Nucleus accumbens (tissue), 56 donors: ENCODE measurements at regions not wholly inside any gene's neighbourhood (a gene's known extent, or its start where the extent isn't known, plus 50 kb on each side); places are given as distances from the start of the nearest gene placed in this dataset.

Experiments used
- DNase-seq, 56 donors: peaks; one replicate each; lab custom pipeline; 2025; lab: John Stamatoyannopoulos, UW

DNA sequence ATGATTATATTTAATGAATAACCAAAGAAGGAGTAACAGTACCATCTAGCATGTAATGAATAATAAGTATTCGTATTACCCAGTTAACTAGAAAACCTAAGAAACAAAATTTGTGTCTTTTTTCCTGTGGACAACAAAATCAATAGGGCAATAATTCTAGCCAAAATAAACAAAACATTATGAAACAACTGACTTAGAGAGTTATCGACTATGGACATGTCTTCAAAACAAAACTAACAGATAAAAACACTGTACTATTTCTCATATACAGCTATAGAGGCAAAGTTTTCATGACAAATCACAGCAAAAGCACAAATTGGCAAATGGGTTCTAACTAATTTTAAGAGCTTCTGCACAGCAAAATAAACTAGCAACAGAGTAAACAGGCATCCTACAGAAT lies 224.1 kb downstream of the ALX1 start:
- no peak for DNase-seq

DNA sequence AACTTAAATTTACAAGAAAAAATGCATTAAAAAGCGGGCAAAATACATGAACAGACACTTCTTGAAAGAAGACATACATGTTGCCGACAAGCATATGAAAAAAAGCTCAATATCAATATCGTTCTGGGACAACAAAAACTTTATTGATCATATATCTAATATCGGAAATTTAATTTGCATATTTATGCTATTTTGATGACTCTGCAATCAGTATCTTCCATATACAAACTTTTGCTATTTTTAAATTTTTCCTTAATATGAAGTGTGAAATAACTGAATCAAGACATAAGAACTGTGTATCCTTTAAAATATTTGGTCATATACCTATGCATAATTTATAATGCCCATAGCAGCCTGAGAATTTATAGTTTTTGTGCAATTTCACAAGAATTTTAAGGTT lies 224.6 kb downstream of the ALX1 start:
- DNase-seq, result no peak

DNA sequence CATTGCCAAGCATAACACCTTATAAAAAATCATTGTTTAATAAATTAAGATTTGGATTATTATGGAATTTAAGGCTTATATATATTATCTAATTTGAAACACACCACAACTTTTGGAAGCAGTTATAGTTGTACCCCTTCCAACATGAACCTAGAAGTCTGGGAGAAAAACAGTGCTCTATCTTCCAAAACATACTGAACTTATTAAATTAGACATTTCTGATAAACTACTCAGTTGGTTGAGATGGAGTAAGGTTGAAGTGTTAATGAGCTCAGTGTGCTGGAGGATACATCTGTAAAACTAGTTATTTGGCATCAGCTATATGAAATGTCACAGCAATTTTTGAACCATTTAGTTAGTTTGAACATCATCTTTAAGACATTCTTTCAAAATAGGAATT lies 227.4 kb downstream of the ALX1 start:
- no peak for DNase-seq

DNA sequence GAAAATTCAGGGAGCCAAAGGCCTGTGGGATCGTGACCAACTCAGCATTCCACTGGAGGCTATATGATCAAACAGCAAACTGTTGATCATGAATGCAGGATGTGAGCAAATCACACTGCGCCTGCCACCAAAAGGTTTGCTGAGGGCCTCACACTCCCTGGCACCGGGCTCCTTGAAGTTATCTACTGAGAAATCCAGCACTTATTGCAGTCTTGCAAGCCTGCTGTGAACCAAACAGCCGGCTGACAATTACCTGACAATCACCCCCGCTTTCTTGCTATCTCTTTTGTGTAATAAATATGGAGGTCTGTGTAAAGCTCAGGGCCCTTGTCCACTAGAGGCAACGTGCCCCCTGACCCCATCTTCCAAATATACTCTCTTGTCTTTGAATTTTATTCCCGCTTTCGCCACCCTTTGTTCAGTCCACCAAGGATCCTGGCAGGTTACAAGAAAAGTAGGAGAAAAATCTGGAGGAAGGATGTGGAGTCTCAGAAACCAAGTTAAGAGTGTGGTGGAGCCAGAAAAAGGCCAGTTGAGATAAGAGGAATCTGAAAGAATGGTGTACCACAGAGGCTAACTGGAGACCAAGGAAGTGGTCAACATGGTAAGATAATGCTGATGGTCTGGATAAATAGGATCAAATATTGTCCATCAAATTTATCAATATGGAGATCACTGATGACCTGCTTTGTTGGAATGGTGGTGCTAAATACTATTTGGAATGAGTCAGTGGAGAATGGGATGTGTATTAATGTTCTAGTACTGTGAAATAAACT lies 229.2 kb downstream of the ALX1 start:
- DNase-seq, result no peak

DNA sequence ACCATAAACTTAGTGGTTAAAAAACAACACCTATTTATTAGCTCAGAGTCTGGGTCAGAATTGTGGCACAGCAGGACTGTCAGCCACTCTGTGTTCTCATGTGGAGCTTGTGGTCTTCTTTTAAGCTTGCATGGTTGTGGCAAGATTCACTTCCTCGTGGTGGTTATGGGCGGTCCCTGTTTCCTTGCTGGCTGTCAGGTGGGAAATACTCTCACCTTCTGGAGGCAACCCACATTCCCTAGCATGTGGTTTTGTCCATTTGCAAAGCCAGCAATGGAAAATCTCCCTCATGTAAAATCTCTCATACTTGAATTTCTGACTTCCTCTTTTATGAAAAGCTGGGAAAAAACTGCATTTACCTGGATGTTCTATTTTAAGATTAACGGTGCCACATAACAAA lies 229.8 kb downstream of the ALX1 start:
- no peak for DNase-seq

DNA sequence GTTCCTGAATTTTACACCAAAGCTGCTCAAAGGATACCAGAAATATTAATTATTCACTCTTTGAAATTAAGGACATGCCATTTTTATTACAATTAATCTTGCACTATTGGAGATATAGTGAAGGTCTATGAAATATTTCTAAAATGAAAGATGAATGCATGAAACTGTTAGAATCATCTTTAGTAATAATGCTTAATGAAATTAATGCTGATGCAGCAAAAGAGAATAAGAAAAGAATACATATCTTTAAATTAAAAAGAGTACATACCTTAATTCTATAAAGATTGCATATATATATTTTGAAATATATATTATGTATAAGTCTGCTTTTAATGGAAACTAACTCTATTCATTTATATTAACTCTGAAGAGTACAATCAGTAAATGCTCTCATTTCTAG lies 236.0 kb downstream of the ALX1 start:
- DNase-seq, result no peak

DNA sequence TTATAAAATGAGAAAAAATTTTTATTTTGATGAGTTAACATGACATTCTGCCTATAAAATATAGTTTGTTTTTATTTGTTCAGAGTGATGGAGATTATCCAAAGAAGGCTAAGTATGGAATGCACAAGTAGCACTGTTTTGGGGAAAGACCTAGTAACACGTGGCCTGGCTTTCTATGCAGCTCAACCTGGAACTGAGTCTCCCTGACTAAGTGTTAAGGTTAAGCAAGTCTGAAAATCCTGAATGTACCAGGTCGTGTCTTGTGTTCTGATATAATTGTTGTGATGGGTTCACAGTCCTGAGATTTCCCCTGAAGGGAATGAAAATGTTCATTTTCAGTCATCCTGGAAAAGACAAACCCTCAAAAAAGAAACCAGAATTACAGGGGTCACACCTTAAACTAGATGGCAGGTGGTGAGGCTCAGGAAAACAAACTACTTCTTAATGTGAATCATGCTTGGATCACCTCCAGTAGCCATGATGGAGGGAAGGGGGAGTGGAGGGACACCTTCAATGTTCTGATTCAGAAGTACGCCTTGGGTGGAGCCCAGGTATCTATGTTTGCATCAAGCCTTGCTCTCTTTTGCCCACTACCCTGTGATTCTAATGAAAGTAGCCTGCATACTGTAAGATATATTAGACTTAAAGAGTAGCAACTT lies 236.8 kb downstream of the ALX1 start:
- no peak for DNase-seq

DNA sequence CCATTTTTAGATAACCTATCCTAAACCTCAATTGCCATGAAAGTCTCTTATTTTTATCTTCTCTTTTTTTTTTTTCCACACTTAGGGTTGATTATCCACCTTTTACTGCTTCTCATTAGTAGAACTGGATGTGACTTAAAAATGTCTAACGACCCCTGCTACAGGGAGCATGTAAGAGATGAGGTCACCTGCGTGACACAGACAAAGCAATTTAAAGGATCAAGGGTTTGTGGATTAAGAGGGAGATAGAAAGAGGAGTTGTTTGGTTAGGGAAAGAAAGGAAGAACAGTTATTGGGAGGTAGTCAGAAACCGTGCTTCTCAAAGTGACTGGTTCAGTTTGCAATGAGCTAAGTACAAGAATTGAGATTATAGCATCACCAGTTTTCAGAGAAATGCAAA lies 239.1 kb downstream of the ALX1 start:
- DNase-seq, result no peak

DNA sequence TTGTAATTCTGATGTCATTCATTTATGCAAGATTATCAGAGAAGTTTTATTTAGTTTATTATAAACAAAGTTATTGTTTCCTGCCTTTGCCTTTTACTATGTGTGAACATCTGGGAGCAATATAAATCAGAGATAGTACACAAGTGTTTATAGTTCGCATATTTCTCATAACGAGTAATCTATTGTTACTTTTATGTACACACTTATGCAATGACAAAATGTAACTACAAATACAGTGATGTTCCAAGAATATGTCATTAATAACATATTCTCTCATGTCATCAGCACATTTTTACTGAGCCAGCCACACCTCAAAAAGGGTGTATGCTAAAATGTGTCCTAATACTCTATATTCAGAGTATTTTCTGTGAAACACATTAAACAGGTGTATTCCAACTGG lies 243.2 kb downstream of the ALX1 start:
- DNase-seq, result no peak

DNA sequence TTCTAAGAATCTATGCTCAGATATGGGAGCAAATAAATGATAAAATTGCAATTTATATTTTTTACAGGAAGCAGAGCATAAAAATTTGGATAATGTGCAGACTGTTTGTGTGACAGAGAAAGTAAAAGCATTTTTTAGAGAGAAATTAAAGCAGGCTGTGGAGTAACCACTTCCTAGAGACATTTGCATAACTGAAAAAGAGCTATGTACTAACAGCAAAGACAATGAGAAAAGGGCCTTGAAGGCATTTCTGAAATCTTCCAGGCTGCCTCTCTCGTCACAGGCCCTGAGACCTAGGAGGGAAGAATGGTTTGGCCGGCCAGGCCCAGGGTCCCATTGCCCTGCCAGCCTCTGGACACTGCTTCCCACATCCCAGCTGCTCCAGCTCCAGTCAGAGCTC lies 247.2 kb downstream of the ALX1 start:
- DNase-seq, result no peak

DNA sequence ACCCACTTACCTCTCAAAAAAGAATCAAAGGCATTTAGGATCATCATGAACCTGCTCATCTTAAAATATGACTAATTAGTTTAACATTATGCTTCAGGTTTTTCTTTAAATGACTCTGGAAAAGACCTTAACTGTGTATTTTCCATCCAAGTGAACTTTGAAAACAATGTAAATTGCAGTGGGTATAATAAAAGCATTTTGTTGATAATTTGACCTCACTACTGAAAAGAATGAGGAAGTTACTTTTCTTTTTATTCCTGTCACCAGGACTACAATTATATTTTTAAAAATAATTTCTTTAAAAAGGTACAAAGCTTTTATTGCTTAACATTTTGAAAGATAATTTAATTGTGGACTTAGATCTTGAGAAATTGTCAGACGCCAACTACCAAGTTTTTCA lies 249.9 kb downstream of the ALX1 start:
- no peak for DNase-seq

DNA sequence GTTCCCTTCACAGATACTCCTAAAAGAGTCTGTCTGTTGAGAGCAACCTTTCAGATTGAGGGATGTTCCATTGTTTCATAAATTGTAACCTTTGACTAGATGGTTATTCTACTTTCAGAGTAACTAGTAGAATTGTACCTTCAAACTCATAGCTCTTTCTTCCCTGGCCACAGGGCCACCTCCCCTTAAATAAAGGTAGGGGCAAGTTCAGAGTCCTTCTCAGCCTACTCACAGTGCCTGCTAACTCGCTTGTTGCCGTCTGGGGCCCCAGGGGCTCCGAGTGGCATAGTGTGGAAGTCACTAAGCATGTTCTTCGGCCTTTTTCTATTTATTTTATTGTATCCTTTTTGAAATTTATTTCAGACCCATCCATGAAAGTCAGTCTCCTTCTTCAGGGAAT lies 250.4 kb downstream of the ALX1 start:
- DNase-seq, result no peak

DNA sequence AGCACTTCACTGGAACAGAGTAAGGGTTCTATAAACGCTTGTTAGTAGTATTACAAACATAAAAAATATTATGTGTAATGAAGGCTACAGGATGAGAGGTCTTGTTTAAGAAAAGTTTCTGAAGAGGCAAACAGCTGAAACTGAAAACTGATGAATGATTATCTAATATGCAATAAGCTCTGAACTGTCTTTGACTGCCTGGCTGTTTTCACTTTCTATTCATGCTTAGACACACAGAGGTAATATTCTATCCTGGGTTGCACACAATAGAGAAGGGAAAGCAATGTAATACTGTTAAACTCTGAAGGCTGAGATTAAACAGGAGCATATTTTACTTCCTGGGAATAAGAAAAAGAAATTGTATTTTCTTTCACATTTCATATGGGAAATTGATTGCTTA lies 251.3 kb downstream of the ALX1 start:
- no peak for DNase-seq

DNA sequence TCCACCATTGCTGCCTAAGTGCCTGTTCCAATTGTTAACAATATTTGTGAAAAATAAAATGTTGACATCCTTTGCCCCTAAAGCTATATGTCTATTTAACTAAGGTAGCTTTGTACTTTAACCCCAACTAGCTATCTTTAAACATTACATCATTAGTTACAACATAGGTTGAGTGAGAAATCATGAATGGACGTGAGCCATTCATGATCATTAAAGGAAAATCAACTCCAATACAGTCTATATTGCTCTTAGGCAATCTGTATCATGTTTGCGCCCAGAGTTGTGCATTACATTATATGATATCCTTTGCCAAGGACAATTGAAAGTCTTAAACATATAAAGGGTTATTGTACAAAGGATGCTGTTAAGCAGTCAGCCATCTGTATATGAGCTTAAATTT lies 269.6 kb downstream of the ALX1 start:
- DNase-seq, result no peak

DNA sequence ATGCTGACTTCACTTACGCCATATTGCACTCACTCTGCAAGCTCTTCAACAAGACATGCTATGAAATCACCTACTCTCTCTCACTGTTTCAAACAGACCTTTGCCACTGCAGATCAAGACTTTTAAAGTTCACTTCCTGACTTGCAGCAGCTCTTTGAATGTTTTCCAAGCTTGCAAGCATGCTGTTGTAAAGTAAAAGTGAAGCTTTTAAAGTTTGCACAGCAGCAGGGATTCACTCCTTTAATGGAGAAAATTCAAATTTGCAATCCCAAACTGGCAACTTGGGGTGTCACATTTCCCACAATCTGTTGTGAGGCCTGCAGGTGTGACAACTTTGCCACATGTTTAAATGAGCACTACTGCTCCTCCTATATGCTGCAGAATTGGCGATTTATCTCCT lies 270.9 kb downstream of the ALX1 start:
- no peak for DNase-seq

DNA sequence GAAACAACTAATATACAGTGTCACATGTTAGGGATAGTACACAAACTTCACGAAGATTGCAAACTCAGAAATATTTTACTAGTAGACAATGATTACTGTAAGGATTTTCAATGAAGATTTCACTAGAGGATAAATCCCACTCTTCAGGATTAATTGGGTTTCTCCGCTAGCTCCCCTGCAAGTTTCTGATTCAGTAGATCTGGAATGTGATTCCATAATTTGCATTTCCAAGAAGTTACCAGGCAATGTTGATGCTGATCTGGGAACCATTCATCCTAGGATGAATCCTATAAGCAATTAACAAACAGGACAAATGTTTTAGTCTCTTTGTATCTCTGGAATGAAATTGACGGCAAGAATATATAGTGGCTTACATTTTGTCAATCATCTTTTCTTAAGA lies 272.4 kb downstream of the ALX1 start:
- DNase-seq, result no peak

DNA sequence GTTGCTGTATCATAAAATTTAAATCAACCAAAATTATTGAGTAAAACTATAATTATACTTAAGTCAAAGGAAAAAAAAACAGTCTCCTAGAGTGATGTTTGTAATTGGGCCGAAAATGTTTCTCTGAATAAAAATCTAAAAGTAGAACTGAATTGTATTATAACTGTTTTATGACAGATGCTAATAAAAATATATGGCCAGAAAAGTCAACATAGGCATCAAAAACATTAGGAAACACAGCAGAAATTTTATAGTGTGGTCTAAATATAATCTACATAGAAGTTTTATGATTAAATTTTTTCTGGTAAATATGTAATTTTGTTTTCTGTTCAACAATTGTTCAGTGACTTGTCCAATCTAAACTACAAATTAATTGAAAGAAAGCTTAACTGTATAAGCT lies 277.8 kb downstream of the ALX1 start:
- DNase-seq, result no peak

DNA sequence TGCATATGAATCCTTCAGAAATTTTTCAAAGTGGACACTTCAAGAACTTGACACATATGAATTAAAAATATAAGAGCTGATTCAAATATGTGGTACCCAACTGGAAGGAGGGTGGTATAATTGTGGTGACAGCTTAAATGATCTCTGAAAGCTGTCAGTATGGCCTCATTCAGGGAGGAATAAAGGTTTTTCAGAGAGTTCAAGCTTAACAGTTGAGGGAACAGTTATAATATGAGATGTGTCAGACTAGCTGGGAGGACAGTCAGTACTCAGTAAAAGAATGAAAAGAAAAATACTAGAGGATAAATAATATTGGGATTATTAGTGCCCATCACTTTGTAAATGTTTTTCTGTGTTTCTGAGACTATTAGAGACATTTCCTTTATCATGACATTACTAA lies 277.5 kb downstream of the RASSF9 start:
- DNase-seq, result no peak

DNA sequence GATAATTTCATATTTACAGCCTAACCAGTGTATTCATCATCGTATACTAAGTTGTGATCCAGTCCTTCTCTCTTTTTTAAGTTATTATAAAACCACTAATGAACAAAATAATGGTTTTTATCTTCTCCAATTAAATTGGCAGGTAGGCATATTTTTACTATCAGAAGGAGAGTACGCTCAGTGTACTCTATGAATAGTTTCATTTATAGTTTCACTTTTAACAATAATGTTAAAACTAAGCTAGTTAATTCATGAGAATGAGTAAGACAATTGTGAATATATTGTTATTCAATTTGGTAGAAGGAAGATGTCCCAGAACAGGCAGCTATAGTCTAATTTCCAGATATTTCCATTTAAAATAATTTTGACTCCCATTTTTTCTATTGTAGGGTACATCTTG lies 277.1 kb downstream of the RASSF9 start:
- DNase-seq, result no peak

DNA sequence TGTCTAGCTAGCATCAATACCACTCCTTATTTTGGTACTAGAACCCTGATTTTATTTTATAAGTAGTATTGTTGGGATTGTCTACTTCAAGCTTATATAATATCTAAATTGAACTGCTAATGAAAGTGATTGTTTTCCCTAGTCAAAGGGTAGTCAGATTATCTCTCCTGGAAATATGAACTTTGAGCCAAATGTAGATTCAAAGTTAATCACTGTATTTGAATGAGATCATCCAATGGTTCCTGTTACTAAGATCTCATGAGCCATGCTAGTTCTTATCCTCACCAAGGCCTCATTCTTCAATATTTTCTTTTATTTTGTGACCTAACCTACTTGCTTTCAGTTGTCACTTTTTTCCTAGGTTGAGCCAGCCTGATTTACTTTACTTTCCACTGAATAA lies 276.7 kb downstream of the RASSF9 start:
- no peak for DNase-seq

DNA sequence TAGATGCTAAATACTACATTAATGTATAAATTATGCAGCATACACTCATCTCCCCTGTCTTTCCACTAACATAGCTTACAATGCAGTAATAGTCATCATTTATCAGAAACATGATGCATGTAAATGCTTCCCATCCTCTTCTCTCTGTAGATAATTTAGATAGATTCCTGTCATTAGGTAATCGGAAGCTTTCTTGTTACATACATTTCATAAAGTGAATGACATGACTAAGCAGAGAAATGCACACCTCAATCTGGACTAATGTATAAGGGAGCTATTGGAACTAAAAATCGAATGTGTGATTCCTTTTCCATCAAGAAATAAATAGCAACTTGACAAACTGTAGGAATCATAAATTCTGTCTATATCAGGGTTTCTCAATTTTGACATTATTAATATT lies 273.4 kb downstream of the RASSF9 start:
- DNase-seq, result no peak

DNA sequence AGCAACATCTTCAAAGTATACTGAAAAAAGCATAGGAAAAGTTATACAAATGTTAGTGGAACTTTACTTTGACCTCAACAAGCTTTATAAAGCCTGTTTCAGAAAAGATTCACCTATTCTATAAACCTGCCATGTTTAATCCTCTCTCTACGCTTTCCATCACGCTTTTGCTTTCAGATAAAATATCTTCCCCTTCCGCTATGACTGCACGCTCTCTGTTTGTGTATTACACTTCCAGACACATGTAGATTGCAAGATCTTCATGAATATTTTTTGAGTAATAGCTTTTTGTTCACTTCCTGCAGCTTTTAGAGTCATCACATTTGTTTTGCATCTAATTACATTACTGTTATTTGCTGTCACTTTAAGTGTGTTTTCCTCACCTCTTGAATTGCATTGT lies 271.4 kb downstream of the RASSF9 start:
- no peak for DNase-seq
